ENCODE measurements at regions not wholly inside any gene's neighbourhood (a gene's known extent, or its start where the extent isn't known, plus 50 kb on each side); places are given as distances from the start of the nearest gene placed in this dataset.
"Not testable (repeated sequence)": the region's sequence is repeated elsewhere in the genome, so short reads cannot be mapped to it uniquely, and the experiment has no call there.

- TF ChIP-seq, protein P1, sequence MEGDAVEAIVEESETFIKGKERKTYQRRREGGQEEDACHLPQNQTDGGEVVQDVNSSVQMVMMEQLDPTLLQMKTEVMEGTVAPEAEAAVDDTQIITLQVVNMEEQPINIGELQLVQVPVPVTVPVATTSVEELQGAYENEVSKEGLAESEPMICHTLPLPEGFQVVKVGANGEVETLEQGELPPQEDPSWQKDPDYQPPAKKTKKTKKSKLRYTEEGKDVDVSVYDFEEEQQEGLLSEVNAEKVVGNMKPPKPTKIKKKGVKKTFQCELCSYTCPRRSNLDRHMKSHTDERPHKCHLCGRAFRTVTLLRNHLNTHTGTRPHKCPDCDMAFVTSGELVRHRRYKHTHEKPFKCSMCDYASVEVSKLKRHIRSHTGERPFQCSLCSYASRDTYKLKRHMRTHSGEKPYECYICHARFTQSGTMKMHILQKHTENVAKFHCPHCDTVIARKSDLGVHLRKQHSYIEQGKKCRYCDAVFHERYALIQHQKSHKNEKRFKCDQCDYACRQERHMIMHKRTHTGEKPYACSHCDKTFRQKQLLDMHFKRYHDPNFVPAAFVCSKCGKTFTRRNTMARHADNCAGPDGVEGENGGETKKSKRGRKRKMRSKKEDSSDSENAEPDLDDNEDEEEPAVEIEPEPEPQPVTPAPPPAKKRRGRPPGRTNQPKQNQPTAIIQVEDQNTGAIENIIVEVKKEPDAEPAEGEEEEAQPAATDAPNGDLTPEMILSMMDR (IDR thresholded peaks at IDR 0.05) = not testable (repeated sequence)
- TF ChIP-seq POLR2A (IDR thresholded peaks at IDR 0.05) = not testable (repeated sequence)
Measured at GRCh38 chr5:86289786-86290185, 328.0 kb upstream of the COX7C start.
